ENCODE measurements at regions not wholly inside any gene's neighbourhood (a gene's known extent, or its start where the extent isn't known, plus 50 kb on each side); places are given as distances from the start of the nearest gene placed in this dataset.

DNA sequence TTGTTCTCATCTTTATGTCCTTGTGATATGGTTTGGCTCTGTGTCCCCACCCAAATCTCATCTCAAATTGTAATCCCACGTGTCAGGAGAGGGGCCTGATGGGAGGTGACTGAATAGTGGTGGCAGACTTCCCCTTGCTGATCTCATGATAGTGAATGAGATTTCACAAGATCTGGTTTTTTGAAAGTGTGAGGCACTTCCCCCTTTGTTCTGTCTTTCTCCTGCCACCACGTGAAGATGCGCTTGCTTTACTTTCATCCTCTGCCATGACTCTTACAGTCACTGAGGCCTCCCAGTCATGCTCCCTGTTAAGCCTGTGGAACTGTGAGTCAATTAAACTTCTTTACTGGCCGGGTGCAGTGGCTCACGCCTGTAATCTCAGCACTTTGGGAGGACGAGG lies 161.0 kb downstream of the HERPUD2 start:
- no peak for FAIRE-seq

DNA sequence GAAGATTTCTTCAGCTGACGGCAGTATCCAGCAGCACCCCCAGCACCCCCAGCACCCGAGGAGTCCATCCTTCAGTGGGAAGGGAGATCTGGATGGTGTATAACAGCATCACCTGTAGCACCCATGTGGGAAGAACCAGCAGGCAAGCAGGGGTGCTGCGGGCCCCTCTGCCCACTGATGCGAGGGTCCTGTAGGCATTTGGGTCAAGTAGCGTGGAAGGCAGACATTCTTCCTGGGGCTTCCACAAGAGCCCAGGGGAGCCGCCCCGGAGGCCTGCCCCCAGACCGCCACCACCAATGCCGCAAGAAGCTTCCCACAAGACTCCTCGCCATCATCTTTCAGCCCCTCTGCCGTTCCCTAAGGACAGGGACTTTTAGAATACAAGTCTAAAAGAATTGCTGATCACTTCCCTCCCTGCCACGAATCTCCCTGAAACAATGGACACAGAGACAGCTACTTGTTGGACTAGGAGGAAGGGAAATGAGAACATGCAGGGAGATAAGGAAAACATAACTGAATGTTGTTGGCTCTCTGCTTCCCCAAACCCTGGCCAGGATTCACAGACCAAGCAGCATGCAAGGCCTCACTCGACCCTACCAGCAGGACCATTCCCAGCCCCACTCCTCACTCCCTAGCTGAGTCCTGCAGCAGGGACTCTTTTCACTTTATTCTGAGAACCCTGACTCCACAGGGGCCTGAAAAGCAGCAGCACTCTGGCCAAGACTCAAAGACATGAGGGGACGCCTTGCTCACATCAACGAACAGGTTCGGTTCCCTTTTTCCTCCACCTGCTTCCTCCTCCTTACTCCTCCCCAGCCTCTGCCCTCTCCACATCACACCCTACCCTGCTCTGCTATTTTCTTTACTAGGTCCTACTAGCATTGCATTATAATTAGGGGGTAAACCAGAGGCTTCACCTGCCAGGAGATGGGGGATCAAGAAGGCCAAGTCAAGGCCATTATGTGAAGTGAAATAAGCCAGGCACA lies 164.5 kb downstream of the HERPUD2 start:
- no peak for FAIRE-seq

DNA sequence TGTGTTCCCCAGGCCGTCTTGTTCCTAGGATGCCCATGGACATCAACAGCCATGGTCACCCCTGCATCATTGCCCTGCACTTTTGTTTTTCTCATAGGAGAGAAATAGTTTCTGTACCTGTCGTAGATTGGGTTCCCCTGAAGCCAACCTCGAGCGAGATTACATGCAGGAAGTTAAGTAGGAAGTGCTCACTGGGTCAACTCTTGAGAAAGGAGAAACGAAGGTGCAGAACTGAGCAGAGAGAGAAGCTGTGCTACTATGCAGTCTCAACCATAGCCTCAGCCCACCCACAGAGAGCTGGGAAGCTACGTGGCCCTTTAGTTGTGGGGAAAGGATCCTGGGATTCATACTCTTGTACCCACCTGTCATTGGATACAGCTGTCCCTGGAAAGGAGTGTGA lies 165.2 kb downstream of the HERPUD2 start:
- FAIRE-seq = no peak

DNA sequence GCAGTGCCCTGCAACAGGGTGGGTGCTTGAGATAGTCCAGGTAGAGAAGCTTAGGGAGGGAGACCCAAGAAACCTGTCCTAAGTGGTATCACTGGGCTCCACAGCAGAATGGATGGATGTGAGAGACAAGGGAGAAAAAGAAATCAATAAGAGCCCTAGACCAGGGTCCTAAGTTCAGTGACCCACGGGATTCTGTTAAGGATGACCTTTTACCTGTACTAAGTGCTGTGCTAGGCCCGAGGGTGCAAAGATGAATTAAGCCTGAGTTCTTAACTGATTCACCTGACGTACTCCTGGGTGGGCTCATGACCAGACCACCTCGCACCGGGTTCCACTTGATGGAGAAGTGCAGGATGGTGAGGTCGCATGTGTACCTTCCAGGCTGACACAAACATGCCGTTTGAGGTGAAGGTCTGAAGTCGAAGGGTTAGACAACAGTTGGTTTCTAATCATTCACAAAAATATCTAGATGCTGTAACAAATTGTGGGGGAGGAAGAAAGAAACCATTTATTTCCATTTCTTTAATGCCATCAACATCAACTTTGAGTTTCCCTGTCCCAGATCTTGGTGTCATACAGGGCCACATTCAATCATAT lies 166.5 kb downstream of the HERPUD2 start:
- no peak for FAIRE-seq

DNA sequence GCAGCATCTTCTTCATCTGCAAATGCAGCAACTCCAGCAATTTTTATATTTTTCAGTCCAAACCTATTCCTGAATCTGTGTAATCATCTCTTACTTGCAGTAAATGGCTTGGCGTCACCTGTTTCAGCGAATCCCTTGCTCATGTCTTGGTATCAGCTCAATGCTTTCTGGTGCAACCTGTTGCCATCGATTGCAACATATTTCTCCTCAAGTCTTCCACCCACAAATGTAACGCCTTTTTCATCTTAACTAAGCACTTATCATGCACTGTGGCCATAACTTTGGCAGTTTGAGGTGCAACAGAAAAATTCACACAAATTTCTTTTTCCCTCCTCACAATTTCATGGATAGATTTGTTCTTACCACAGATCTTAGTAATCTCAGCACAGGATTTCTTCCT lies 168.3 kb downstream of the HERPUD2 start:
- FAIRE-seq = no peak

DNA sequence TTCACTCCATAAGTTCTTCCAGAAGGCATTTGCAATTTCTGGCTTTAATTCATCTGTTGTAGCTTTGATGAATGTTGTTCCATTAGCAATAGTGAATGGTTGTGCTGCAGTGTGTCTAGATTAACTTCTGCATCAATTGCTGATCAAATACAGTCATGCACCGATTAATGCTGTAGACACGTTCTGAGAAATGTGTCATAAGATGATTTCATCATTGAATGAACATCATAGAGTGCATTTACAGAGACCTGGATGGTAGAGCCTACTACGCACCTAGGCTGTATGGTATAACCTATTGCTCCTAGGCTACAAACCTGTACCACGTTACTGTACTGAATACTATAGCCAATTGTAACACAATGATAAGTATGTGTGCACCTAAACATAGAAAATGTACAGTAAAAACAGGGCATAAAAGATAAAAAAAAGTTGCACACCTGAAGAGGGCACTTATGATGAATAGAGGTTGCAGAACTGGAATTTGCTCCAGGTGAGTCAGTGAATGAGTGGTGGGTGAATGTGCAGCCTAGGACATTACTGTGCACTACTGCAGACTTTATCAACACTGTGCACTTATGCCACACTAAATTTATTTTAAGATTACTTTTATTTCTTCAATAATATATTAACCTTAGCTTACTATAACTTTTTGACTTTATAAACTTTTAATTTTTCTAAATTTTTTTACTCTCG lies 170.7 kb downstream of the HERPUD2 start:
- FAIRE-seq = no peak

DNA sequence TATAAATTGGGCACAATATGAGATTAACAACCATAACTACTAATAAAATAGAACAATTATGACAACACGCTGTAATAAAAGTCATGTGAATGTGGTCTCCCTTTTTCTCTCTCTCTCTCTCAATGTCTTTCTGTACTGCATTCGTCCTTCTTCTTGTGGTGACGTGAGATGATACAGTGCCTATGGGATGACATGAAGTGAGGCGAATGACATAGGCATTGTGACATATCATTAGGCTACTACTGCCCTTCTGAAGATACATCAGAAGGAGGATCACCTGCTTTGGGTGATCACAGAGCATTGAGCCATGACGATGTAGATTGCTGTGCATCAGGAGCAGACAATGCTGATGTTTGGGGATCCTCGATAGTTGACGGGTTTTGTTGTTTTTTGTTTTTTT lies 171.6 kb downstream of the HERPUD2 start:
- no peak for FAIRE-seq

DNA sequence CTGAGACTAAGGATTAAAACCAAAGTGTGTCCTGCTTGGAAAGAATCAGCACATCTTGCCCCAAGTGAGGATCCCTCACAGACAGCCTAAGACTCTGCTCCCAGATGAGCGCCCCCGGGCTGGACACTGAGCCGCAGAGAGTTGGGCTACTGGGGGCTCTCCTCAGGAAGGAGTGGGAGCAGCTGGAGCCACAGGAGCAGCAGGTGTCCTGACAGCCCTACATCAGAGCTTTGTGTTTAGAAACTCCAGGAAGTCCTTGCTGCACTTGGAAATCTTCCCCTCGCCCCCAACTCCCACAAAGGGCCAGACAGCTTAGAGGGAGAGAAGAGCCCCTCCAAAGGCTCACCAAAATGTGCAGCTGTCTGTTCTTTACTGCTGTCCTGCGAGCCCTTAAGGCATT lies 172.2 kb downstream of the HERPUD2 start:
- FAIRE-seq = no peak

DNA sequence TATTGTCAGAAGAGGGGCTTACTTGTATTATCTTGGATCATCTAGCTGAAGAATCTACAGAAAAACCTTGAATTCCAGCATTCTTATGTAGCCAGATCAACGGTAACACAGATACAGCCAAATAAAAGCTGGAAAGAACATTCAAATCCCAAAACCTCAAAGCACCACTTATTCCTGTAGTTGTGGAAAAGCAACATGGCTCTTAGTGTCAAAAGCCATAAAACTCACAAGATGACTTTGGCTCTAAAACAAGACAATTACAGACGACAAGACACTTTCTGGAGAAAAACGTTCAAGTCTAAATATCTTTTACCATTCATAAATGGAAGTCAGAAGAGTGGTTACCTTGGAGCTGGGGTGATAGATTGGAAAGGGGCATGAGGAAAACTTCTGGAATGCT lies 173.0 kb downstream of the HERPUD2 start:
- FAIRE-seq = no peak

DNA sequence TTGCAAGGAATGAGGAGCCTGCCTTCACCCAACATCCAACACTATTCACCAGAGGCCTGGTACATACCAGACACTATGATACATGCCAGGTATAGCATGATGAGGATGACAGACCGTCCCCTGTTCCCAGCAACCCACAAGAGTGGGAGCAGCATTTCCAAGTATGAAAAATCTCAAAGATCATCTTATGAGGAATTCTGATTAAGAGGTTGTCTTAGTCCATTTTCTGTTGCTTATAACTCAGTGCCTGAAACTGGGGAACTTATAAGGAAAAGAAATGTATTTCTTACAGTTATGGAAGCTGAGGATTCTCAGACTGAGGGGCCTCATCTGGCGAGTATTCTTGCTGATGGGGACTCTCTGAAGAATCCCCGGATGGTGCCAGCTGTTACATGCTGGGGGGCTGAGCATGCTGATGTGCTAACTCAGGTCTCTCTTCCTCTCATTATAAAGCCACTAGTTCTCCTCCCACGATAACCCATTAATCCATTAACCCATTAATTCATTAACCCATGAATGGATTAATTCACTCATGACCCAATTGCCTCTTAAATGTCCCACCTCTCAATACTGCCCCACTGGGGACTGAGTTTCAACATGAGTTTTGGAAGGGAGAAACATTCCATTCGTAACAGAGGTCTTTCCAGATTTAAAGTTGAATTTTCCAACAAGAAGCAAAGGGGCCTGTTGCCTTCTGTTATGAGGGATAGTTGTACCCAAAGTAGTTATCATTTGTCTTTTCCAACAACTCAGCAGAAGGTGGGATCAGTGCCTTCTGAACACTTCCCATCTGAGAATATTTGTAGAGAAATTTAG lies 173.9 kb downstream of the HERPUD2 start:
- FAIRE-seq = no peak

DNA sequence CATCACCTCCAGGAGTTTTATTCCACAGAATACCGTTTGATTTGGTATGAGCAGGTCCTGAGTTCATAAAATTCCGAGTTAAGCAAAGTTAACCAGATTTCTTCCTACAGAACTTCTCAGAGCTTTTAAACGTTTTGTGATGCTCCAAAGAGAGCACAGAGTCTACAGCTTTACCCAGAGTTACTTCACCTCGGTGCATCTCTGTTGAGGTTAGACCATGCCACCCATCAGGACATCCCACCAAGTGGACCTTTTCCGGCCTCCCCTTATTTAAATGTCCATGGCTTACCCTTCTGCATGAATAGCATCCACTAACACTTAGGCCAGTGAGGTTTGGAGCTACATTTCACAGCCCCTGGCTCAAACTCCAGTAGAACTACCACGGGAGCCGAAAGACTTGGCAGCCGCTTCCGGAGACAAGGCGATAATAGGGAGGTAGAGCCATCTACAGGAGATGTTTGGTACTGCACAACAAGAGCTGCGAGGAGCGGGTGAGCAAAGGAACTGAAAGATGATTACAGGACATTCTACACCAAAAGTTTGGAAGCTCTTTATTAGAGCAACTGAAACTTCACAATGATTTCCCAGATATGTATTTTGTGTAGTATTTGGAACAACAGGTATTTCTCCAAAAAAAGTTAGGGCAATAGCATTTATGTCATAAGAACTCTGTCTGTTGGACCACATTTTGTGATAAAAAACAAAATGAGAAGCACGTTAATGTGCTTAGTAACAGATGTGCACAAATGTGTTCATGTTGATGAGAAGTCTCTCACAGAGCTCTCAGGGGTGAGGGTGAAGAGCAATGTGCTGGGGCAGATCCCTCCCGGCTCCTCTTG lies 174.7 kb downstream of the HERPUD2 start:
- peak; percentile 60 for FAIRE-seq

DNA sequence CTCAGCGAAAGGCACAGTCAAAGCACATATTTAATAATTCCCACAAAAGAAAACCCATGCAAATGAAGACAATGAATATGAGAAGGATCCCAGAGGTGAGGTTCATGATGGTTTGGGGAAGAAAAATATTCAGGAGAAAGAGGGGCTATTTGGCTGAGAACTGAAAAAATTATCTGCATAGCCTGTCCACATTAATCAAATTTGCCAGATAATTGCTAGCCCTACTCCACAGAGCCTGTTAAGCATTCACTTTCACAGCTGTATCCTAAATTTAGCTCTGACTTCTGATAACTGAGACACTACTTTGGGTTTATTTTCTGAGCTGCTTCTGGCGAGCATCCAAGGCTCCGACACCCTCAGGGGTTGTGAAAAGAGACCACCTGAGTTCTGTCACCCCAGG lies 176.2 kb downstream of the HERPUD2 start:
- no peak for FAIRE-seq

DNA sequence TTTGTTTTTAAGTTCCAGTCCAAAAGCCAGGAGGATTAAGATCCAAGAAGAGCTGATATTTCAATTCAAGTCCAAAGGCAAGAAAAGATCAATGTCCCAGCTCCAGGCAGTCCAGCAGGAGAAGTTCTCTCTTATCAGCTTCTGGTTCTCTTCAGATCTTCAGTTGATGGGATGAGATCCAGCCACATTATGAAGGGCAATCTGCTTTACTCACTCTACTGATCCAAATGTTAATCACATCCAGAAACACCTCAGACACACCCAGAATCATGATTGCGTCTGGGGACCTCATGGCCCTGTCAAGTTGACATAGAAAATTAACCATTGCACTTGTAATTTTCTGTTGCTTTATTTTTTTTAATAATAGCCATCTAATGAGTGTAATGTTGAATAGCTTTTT lies 178.4 kb downstream of the HERPUD2 start:
- FAIRE-seq = no peak

DNA sequence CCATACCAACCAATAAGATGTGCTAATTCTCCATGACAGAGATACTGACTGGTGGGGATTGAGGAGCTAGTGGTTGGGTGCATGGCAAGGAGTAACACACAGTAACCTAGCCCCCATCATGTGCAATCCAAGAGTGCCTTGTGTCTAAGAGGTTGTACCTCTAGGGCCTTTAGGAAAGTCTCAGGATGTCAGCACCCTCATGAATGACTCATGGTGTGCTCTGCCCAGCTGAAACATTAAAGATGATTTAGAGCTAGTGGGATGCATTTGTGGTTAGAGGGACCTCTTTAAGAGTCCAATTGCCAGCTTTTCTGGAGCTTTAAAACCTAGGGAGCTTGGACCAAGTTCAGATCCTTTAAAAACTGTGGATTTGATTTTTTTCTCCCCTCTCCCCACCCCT lies 181.1 kb downstream of the HERPUD2 start:
- FAIRE-seq = no peak

DNA sequence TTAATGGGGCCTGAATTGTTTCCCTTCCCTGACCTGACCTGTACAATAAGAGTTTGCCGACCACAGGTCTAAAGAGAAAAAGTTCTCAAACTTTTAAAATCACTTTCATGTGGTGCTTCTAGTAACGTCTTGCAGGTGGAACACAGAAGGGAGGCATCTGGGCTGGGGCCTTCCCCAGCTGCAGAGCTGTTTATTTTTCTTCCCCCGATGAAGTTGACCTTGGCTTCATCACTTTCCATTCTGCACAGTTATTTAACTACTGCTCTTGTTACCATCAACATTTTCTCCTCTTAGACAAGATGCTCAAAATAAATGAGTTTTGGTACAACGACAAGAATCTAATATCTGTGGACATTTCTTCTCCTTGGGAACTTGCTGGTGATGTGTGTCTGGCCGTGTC lies 181.7 kb downstream of the HERPUD2 start:
- FAIRE-seq = no peak

DNA sequence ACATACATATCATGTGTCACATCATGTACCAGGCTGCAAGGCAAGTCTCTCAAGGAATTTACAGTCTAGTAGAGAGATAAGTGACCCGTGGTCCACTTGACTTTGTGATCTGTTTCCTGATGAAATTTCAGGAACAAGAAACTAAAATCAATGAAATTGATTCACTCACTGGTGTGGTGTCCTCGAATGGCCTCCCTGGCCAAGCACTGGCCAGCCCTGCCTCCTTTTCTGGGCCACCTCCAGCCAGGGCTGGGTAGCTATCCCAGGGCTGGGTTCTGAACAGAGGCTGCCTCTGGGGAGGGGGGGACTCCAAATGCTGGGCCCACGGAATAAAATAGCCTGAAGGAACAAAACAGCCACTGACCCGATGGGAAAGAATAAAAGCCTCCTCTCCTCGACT lies 182.2 kb downstream of the HERPUD2 start:
- FAIRE-seq = no peak

DNA sequence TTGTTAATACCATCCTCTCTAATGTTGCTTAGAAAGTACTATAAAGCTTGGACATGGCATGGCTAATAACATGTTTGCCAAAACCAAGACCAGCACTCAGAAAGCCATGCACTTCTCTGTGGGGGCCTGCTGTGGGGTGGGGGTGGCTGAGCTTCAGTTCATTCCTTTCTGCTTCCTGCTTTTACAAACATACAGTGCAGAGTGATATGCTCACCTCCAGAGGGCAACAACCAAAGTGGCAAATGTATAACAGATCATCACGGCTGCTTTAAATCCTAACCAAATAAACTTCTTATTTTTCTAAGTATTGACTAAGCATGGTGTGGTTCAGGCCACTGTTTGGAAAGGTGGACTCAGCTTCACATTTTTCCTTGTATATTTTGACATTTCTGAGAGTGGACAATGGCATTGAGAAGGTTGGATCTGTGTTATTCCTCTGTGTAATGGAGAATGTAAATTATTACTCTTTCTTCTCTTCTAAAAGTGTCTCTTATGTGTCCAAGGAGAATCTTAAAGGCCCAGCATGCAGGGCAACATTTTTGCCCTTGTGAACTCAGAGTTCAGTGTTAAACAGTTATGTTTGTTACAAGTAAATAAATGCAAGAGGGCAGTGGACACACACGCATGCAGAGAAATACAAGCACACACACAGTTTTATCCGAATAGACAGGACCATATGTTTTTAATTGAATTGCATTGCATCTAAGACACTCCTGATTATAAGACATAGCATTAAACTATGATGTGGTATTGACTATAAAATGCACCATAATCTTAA lies 186.1 kb downstream of the HERPUD2 start:
- no peak for FAIRE-seq

DNA sequence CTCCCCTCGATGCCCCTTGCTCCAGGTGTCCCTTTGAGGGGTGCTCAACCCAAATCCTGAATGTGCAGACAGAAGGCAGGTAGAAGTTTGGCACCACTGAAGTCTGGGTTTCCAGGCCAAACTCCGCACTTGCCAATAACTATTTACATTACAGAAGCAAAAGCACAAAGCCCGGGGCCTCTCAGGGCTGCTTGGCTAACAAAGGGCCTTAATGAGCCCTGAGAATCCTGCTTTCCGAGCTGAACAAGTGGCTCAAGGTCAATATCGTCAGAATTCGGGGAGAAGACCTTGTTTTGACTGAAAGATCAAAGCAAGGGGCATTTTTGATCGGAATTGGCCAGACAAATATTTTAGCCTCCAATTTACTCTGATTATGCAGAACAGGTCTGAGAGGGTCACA lies 189.9 kb downstream of the HERPUD2 start:
- no peak for FAIRE-seq

DNA sequence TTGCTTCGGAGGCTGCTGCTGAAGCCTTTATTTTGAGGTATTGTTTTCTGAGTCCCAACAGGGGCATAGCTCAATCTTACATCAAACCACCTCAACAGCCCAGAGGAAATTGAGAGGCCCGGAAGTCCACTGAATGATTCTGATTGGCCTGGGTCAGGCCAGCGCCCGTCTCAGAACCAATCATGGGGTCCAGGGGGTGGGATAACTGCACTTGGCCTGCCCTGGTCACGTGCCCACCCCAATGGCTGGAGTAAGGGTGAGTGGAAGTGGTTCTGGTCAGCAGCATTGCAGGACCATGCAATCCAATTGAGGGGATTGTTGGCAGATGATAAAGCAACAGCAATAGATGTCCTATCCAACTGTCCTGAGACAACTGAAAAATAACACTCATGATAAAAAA lies 190.6 kb downstream of the HERPUD2 start:
- no peak for FAIRE-seq

DNA sequence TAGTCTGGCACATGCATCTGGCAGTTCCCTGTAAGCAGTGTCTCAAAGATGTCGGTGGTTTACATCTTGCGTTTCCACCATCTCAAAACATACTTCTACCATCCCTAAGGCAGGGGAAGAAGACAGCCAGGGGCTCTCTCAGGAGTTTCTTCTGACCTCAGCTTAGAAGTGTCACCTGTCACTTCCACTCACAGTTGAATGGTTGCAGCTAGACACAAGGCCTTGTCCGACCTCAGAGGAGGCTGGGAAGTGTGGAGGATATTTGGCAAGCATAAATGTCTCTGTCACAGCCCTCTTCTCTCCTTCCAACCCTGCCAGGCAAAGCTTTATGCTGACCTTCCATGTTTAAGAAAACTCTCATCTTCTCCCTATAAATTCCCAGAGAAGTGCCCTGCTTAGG lies 193.3 kb downstream of the HERPUD2 start:
- FAIRE-seq = no peak

DNA sequence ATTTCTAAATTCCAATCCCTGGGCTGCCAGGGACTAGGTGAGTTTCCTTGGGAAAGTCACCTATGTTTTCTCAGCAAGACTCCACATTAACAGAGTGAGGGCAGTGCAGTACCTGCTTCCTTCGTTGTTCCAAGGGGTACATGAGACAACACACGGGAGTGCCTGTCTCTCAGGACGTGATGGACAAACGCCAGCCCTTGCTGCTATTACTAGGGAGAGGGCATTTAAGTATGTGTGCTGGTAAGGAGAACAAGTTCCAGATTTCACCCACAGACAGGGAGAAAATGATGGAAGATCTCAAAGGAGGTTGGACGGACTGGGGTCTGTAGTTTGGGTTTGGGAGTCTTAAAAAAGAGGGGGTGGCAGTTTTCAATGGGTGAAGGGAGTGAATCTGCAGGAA lies 195.7 kb downstream of the HERPUD2 start:
- FAIRE-seq = no peak

Data from A204.1 (cell line).